DOHH2 (cell line): ENCODE measurements at regions not wholly inside any gene's neighbourhood (a gene's known extent, or its start where the extent isn't known, plus 50 kb on each side); places are given as distances from the start of the nearest gene placed in this dataset.

Source experiments
- H3F3A ChIP-seq: fragments of 200-600 bp; sonication (generic), shearing (Covaris generic); 2 replicates; pipeline ENCODE4 v1.6.0; 2016; ENCODE audit warnings: antibody characterized with exemption, mild to moderate bottlenecking; ENCODE audit not compliant: control insufficient read depth, insufficient read depth
- H3K27ac ChIP-seq: fragments of 200-600 bp; sonication (generic); 2 replicates; pipeline ENCODE4 v1.5.1; 2014; ENCODE audit warnings: low read depth, mild to moderate bottlenecking, low read length, moderate library complexity
- H3K27me3 ChIP-seq: fragments of 200-600 bp; sonication (generic); 2 replicates; pipeline ENCODE4 v1.6.1; 2014; ENCODE audit warnings: mild to moderate bottlenecking, low read length, mixed read lengths; ENCODE audit not compliant: control insufficient read depth
- H3K36me3 ChIP-seq: fragments of 200-600 bp; sonication (generic); 2 replicates; pipeline ENCODE4 v1.6.1; 2014; ENCODE audit warnings: mild to moderate bottlenecking, low read length, moderate library complexity, mixed read lengths; ENCODE audit not compliant: control insufficient read depth
- H3K4me1 ChIP-seq: fragments of 200-600 bp; sonication (generic); 2 replicates; pipeline ENCODE4 v1.6.1; 2014; ENCODE audit warnings: mild to moderate bottlenecking, low read length, mixed read lengths; ENCODE audit not compliant: control insufficient read depth
- H3K4me2 ChIP-seq: fragments of 200-600 bp; sonication (generic); 2 replicates; pipeline ENCODE4 v1.6.0; 2014; ENCODE audit warnings: mild to moderate bottlenecking, low read length, moderate library complexity
- H3K4me3 ChIP-seq: fragments of 200-600 bp; sonication (generic); 2 replicates; pipeline ENCODE4 v1.5.1; 2014; ENCODE audit warnings: mild to moderate bottlenecking, low read length, mixed read lengths
- H3K79me2 ChIP-seq: fragments of 200-600 bp; sonication (generic); 2 replicates; pipeline ENCODE4 v1.6.1; 2014; ENCODE audit warnings: mild to moderate bottlenecking, low read length, mixed read lengths; ENCODE audit not compliant: control insufficient read depth
- H3K9me2 ChIP-seq: fragments of 200-600 bp; sonication (generic); replicated peaks from 2 replicates; pipeline ENCODE4 v1.6.1; 2014; ENCODE audit warnings: mild to moderate bottlenecking, low read length, mixed read lengths; ENCODE audit not compliant: control insufficient read depth
- H3K9me3 ChIP-seq: fragments of 200-600 bp; sonication (generic); 2 replicates; pipeline ENCODE4 v1.6.1; 2014; ENCODE audit warnings: antibody characterized with exemption, low read length, mixed read lengths; ENCODE audit not compliant: control insufficient read depth, insufficient read depth
- H4K20me1 ChIP-seq: fragments of 200-600 bp; sonication (generic); 2 replicates; pipeline ENCODE4 v1.6.0; 2014; ENCODE audit warnings: low read depth, mild to moderate bottlenecking, antibody characterized with exemption, low read length, moderate library complexity; ENCODE audit not compliant: control insufficient read depth, insufficient read depth
- EZH2phosphoT487 ChIP-seq: fragments of 200-600 bp; sonication (generic); IDR thresholded peaks from 2 replicates; pipeline ENCODE4 v1.6.1; 2017; ENCODE audit warnings: borderline replicate concordance, mild to moderate bottlenecking, antibody characterized with exemption, low read length, moderate library complexity, mixed read lengths
- TF ChIP-seq, protein P1 (sequence below): fragments of 200-600 bp; sonication (generic); IDR thresholded peaks from one replicate; pipeline ENCODE4 v1.5.1; 2014; ENCODE audit warnings: antibody characterized with exemption, mild to moderate bottlenecking, low read depth, low read length; ENCODE audit not compliant: poor library complexity, severe bottlenecking

DNA sequence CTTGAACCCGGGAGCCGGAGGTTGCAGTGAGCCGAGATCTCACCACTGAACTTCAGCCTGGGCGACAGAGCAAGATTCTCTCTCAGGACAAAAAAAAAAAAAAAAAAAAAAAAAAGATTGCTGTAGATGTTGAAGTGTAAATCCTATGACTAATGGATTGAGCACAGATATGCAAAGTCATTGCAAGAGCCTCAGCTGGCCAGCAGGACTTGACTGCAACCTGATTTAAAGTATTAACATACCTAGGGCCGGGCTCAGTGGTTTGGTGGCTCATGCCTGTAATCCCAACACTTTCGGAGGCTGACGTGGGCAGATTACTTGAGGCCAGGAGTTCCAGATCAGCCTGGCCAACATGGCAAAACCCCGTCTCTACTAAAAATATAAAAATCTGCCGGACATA lies 69.6 kb upstream of the EPCAM start:
- H3K9me3 ChIP-seq: no peaks in the 10 kb centered on the region
- no peak overlapping the region for H3K27ac ChIP-seq
- peaks cover 14% of the 10 kb centered on the region for H3K4me1 ChIP-seq
- no peaks in the 10 kb centered on the region for H3F3A ChIP-seq
- H4K20me1 ChIP-seq: no peaks in the 10 kb centered on the region
- no peak overlapping the region for H3K4me2 ChIP-seq
- H3K27me3 ChIP-seq: peaks cover 39% of the 10 kb centered on the region
- H3K79me2 ChIP-seq: no peaks in the 10 kb centered on the region
- H3K4me3 ChIP-seq: no peak overlapping the region
- no peak for TF ChIP-seq EZH2phosphoT487
- TF ChIP-seq, protein P1, sequence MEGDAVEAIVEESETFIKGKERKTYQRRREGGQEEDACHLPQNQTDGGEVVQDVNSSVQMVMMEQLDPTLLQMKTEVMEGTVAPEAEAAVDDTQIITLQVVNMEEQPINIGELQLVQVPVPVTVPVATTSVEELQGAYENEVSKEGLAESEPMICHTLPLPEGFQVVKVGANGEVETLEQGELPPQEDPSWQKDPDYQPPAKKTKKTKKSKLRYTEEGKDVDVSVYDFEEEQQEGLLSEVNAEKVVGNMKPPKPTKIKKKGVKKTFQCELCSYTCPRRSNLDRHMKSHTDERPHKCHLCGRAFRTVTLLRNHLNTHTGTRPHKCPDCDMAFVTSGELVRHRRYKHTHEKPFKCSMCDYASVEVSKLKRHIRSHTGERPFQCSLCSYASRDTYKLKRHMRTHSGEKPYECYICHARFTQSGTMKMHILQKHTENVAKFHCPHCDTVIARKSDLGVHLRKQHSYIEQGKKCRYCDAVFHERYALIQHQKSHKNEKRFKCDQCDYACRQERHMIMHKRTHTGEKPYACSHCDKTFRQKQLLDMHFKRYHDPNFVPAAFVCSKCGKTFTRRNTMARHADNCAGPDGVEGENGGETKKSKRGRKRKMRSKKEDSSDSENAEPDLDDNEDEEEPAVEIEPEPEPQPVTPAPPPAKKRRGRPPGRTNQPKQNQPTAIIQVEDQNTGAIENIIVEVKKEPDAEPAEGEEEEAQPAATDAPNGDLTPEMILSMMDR: no peak
- H3K36me3 ChIP-seq: no peaks in the 10 kb centered on the region
- H3K9me2 ChIP-seq: no peaks in the 10 kb centered on the region

DNA sequence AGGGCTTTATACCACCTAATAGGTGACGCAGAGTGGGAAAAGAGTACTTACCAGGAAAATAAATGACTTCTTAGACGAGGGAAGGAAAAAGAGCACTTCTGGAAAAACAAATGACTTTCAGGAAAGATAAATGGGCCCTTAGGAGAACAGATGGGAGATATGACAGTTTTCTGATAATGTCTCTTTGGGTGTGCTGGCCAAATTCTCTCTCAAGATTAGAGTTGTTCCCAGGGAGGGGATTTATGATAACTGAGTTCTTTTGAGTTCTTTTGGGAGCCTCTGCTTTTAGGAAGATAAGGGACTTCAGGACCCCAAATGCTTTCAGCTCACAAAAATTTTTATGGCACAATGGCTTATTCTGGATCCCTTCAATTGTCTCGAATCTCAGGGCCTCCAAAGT lies 70.3 kb upstream of the EPCAM start:
- Histone ChIP-seq H3K4me2 (no peak overlapping the region), H4K20me1 (no peaks in the 10 kb centered on the region), H3K9me3 (no peaks in the 10 kb centered on the region), H3K4me3 (no peak overlapping the region), H3K36me3 (no peaks in the 10 kb centered on the region), H3K9me2 (no peaks in the 10 kb centered on the region), H3K79me2 (no peaks in the 10 kb centered on the region), H3K27me3 (peaks cover 41% of the 10 kb centered on the region), H3K4me1 (peaks cover 14% of the 10 kb centered on the region), H3K27ac (no peak overlapping the region), H3F3A (no peaks in the 10 kb centered on the region)
- TF ChIP-seq EZH2phosphoT487: no peak
- TF ChIP-seq, protein P1: no peak

DNA sequence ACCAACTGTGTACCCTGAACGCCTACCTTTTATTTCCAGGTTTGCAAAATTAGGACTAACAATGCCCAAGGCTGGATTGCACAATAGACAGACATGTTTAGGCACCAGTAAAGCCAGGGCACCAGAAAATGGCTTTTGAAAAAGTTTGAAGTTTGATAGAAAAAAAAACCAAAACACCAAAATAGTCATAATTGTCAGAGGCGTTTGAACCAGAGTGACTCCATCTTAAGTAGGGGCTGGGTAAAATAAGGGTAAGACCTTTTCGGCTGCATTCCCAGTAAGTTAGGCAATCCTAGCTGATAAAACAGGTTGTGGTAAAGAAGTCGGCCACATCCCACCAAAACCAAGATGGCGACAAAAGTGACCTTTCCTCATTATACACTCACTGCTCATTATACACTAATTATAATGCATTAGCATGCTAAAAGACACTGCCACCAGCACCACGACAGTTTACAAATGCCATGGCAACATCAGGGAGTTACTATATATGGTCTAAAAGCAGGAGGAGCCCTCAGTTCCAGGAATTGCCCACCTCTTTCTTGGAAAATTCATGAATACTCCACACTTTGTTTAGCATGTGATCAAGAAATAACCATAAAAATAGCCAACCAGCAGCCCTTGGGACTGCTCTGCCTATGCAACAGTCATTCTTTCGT lies 71.2 kb upstream of the EPCAM start:
- H3K9me3 ChIP-seq: no peaks in the 10 kb centered on the region
- peaks cover 32% of the 10 kb centered on the region for H3K27me3 ChIP-seq
- H3K79me2 ChIP-seq: no peaks in the 10 kb centered on the region
- TF ChIP-seq, protein P1: no peak
- TF ChIP-seq EZH2phosphoT487: no peak
- H3K36me3 ChIP-seq: no peaks in the 10 kb centered on the region
- H3K27ac ChIP-seq: no peak overlapping the region
- H3K9me2 ChIP-seq: no peaks in the 10 kb centered on the region
- no peaks in the 10 kb centered on the region for H3F3A ChIP-seq
- no peak overlapping the region for H3K4me3 ChIP-seq
- no peaks in the 10 kb centered on the region for H4K20me1 ChIP-seq
- H3K4me1 ChIP-seq: peaks cover 14% of the 10 kb centered on the region
- H3K4me2 ChIP-seq: no peak overlapping the region
